ENCODE measurements at regions not wholly inside any gene's neighbourhood (a gene's known extent, or its start where the extent isn't known, plus 50 kb on each side); places are given as distances from the start of the nearest gene placed in this dataset.

GRCh38 chr1:58033311-58033710 is 513.2 kb downstream of the OMA1 start:
- no peaks in the 10 kb centered on the region for H4K20me1 ChIP-seq (replicated peaks; ENCODE audit: control insufficient read depth, insufficient read depth, low read length)
- no peak overlapping the region for H3K27ac ChIP-seq (ENCODE audit: extremely low read depth, low read depth, low read length)
- H3K4me2 ChIP-seq (ENCODE audit: insufficient read depth, low read length): no peak overlapping the region
- H3K79me2 ChIP-seq (ENCODE audit: control insufficient read depth, insufficient read depth, low read length): no peaks in the 10 kb centered on the region
- WGBS (ENCODE audit: insufficient coverage, low coverage, missing lambda C conversion rate): 0% methylated on average over 2 of the region's 2 CpGs
- H2AFZ ChIP-seq (ENCODE audit: low read depth, low read length): no peak overlapping the region
- intact Hi-C loops (cut with micrococcal nuclease) (no loop called here), in situ Hi-C loops (cut with MboI) (loop anchor here (25.0 kb wide), 1 partner anchor 1196 kb away; no protein-coding TSS in a partner anchor)
- ATAC-seq: no peak
- TF ChIP-seq TEAD2 (tag; IDR thresholded peaks at IDR 0.05) (no peak), E2F6 (IDR thresholded peaks at IDR 0.05; ENCODE audit: borderline replicate concordance in 1 of 2, extremely low read depth in 1 of 2, insufficient read depth in 1 of 2, insufficient read length in 1 of 2, low read depth in 1 of 2, low read length in 1 of 2, poor library complexity in 1 of 2, severe bottlenecking in 1 of 2) (no peak), FOXO4 (CRISPR knock-in tag; IDR thresholded peaks at IDR 0.05) (no peak), TAF15 (IDR thresholded peaks at IDR 0.05; ENCODE audit: low read depth, low read length) (no peak), POLR3G (IDR thresholded peaks at IDR 0.05; ENCODE audit: extremely low read depth, insufficient read length, insufficient replicate concordance) (no peak), MXD1 (CRISPR knock-in tag; IDR thresholded peaks at IDR 0.05; ENCODE audit: borderline replicate concordance, poor library complexity, severe bottlenecking) (no peak), ID3 (CRISPR knock-in tag; IDR thresholded peaks at IDR 0.05) (no peak), ID3 (tag; IDR thresholded peaks at IDR 0.05) (no peak), ZBTB1 (CRISPR knock-in tag; IDR thresholded peaks at IDR 0.05; ENCODE audit: borderline replicate concordance, low read depth) (no peak), RBM22 (IDR thresholded peaks at IDR 0.05; ENCODE audit: low read depth, low read length, poor library complexity, severe bottlenecking) (no peak), RBM17 (IDR thresholded peaks at IDR 0.05; ENCODE audit: borderline replicate concordance, low read depth, low read length) (no peak)
- H3K9me3 ChIP-seq (replicated peaks; ENCODE audit: control insufficient read depth, insufficient read depth, low read depth, low read length): no peaks in the 10 kb centered on the region
- no peaks in the 10 kb centered on the region for H3K9me1 ChIP-seq (ENCODE audit: control insufficient read depth, insufficient read depth, low read length)
- no peaks in the 10 kb centered on the region for H3K36me3 ChIP-seq (ENCODE audit: control insufficient read depth, insufficient read depth, low read length)
- no TSS peak for BruUV-seq (replicated peaks)
- POLR2A ChIA-PET: interaction anchor here (0.8 kb wide), 1 partner anchor 504 kb away, joined by 3 read pairs; no protein-coding TSS in a partner anchor
- no peak for FAIRE-seq
- H3K4me1 ChIP-seq (replicated peaks in 1 of 2; ENCODE audit: control insufficient read depth in 2 of 2, insufficient read depth in 2 of 2, low read length in 2 of 2): no peaks in the 10 kb centered on the region
- no peak for DNase-seq (ENCODE audit: extremely low read depth in 1 of 4, low spot score in 3 of 4)
- H3K9ac ChIP-seq (ENCODE audit: insufficient read depth in 1 of 2, low read depth in 2 of 2, low read length in 2 of 2): no peak overlapping the region
- H3K27me3 ChIP-seq (ENCODE audit: control insufficient read depth in 2 of 2, insufficient read depth in 2 of 2, low read length in 2 of 2): no peaks in the 10 kb centered on the region; a peak in 1 of 5 replicates
- H3K4me3 ChIP-seq: no peak overlapping the region
- CTCF ChIA-PET (ENCODE audit: low intra/inter-chr PET ratio): no interaction called here

All from K562 (cell line).